H1 (cell line): ENCODE measurements at regions not wholly inside any gene's neighbourhood (a gene's known extent, or its start where the extent isn't known, plus 50 kb on each side); places are given as distances from the start of the nearest gene placed in this dataset.

Experiments used
- CTCF ChIA-PET: fragments of 300-600 bp; sonication (Branson Sonifier 250); formaldehyde crosslinking; loops from one replicate; lab custom pipeline; 2021; ENCODE audit not compliant: partially characterized antibody; lab: Charles Lee
- POLR2A ChIA-PET: fragments of 300-600 bp; sonication (Branson Sonifier 250); formaldehyde crosslinking; loops from one replicate; lab custom pipeline; 2021; ENCODE audit warnings: inconsistent platforms; ENCODE audit not compliant: partially characterized antibody; lab: Charles Lee
- DNase-seq, 2 experiments: peaks; one replicate each; pipeline versions ENCODE4 v3.0.0 to v3.0.0-alpha.2; 2010 to 2022; ENCODE audit warnings: low spot score in 2 of 2, low read depth in 1 of 2, mixed read lengths in 1 of 2
- FAIRE-seq: peaks from 2 replicates; lab custom pipeline; 2011; peaks lifted over from hg19 to GRCh38; lab: Jason Lieb, UNC
- H2AFZ ChIP-seq: 2 replicates; pipeline ENCODE4 v1.8.1; 2012; ENCODE audit warnings: low read length, inconsistent platforms
- H2AK5ac ChIP-seq: 2 replicates; pipeline ENCODE4 v1.6.1; 2013; ENCODE audit warnings: low read depth, low read length
- H2BK120ac ChIP-seq: replicated peaks from 2 replicates; pipeline ENCODE3; 2013; ENCODE audit warnings: low read depth, low read length, inconsistent platforms
- H2BK12ac ChIP-seq: 2 replicates; pipeline ENCODE4 v1.6.1; 2013; ENCODE audit warnings: low read depth, low read length
- H2BK15ac ChIP-seq: 2 replicates; pipeline ENCODE4 v1.6.1; 2013; ENCODE audit warnings: low read length
- H2BK20ac ChIP-seq: 2 replicates; pipeline ENCODE4 v1.6.1; 2013; ENCODE audit warnings: low read length
- H2BK5ac ChIP-seq: 2 replicates; pipeline ENCODE4 v1.6.1; 2013; ENCODE audit warnings: low read depth, low read length
- H3K14ac ChIP-seq: 2 replicates; pipeline ENCODE4 v1.6.1; 2013; ENCODE audit warnings: inconsistent platforms; ENCODE audit not compliant: insufficient read length
- H3K18ac ChIP-seq: 2 replicates; pipeline ENCODE4 v1.6.1; 2013; ENCODE audit warnings: low read length; ENCODE audit errors: extremely low read depth
- H3K23ac ChIP-seq: 2 replicates; pipeline ENCODE4 v1.6.1; 2013; ENCODE audit warnings: inconsistent platforms; ENCODE audit not compliant: insufficient read length
- H3K23me2 ChIP-seq: 2 replicates; pipeline ENCODE4 v1.6.1; 2013; ENCODE audit warnings: low read depth, low read length
- H3K27ac ChIP-seq: 2 replicates; pipeline ENCODE4 v1.6.1; 2011; ENCODE audit warnings: low read depth, low read length, inconsistent platforms
- H3K27me3 ChIP-seq, 4 experiments: replicated peaks in 1 of 4; 1 replicate in 1 of 4; 2 replicates in 3 of 4; pipeline versions ENCODE4 v1.6.1 to v1.8.1; 2011 to 2013; ENCODE audit warnings: low read length in 3 of 4, mild to moderate bottlenecking in 3 of 4, inconsistent platforms in 2 of 4, mixed read lengths in 2 of 4, moderate library complexity in 1 of 4; ENCODE audit not compliant: control insufficient read depth in 3 of 4, insufficient read depth in 3 of 4; ENCODE audit errors: extremely low read depth in 1 of 4
- H3K36me3 ChIP-seq, 4 experiments: 2 replicates each; pipeline versions ENCODE4 v1.6.1 to v1.8.1; 2011 to 2013; ENCODE audit warnings: mild to moderate bottlenecking in 4 of 4, low read length in 3 of 4, moderate library complexity in 2 of 4, control low read depth in 1 of 4, inconsistent platforms in 1 of 4; ENCODE audit not compliant: insufficient read depth in 4 of 4, control insufficient read depth in 2 of 4
- H3K4ac ChIP-seq: replicated peaks from 2 replicates; pipeline ENCODE3; 2013; ENCODE audit warnings: low read length, low read depth, mixed read lengths, inconsistent platforms; ENCODE audit not compliant: insufficient read length
- H3K4me1 ChIP-seq, 4 experiments: replicated peaks in 1 of 4; 1 replicate in 1 of 4; 2 replicates in 3 of 4; pipeline versions ENCODE4 v1.6.1 to v1.8.1; 2011 to 2013; ENCODE audit warnings: low read length in 3 of 4, inconsistent platforms in 2 of 4, mixed read lengths in 1 of 4; ENCODE audit not compliant: insufficient read depth in 4 of 4, control insufficient read depth in 3 of 4
- H3K4me2 ChIP-seq, 2 experiments: 2 replicates each; pipeline versions ENCODE4 v1.6.1 to v1.8.1; 2011 to 2013; ENCODE audit warnings: low read depth in 2 of 2, low read length in 2 of 2, control low read depth in 1 of 2, inconsistent platforms in 1 of 2, mild to moderate bottlenecking in 1 of 2; ENCODE audit not compliant: insufficient read depth in 1 of 2
- H3K4me3 ChIP-seq, 4 experiments: fragments of 200-600, 300-600 bp in 1 of 4; sonication (generic), shearing (Covaris generic), sonication (Bioruptor Twin) in 1 of 4; 2 replicates each; pipeline versions ENCODE4 v1.5.1 to v1.8.1; 2011 to 2016; ENCODE audit warnings: low read length in 4 of 4, low read depth in 3 of 4, control low read depth in 2 of 4, inconsistent platforms in 2 of 4, mild to moderate bottlenecking in 2 of 4, mixed read lengths in 1 of 4, moderate library complexity in 1 of 4; ENCODE audit not compliant: insufficient read depth in 2 of 4; ENCODE audit errors: extremely low read depth in 1 of 4
- H3K56ac ChIP-seq: replicated peaks from 2 replicates; pipeline ENCODE3; 2013; ENCODE audit warnings: low read depth, mild to moderate bottlenecking, mixed read lengths, low read length, inconsistent platforms; ENCODE audit not compliant: insufficient read length
- H3K79me1 ChIP-seq: 2 replicates; pipeline ENCODE4 v1.6.1; 2013; ENCODE audit warnings: low read depth, low read length, control low read depth
- H3K79me2 ChIP-seq, 2 experiments: 2 replicates each; pipeline versions ENCODE4 v1.6.1 to v1.8.1; 2012 to 2013; ENCODE audit warnings: low read length in 2 of 2, mild to moderate bottlenecking in 2 of 2, inconsistent platforms in 1 of 2; ENCODE audit not compliant: insufficient read depth in 2 of 2, control insufficient read depth in 1 of 2
- H3K9ac ChIP-seq, 4 experiments: replicated peaks in 1 of 4; 1 replicate in 1 of 4; 2 replicates in 3 of 4; pipeline versions ENCODE4 v1.6.1 to v1.8.1; 2011 to 2013; ENCODE audit warnings: low read depth in 3 of 4, low read length in 3 of 4, control low read depth in 2 of 4, mild to moderate bottlenecking in 2 of 4, moderate library complexity in 2 of 4, inconsistent platforms in 1 of 4; ENCODE audit errors: extremely low read depth in 1 of 4
- H3K9me3 ChIP-seq, 2 experiments: 2 replicates each; pipeline versions ENCODE4 v1.6.1 to v1.8.1; 2012 to 2013; ENCODE audit warnings: mild to moderate bottlenecking in 2 of 2, moderate library complexity in 2 of 2, control low read depth in 1 of 2, inconsistent platforms in 1 of 2, low read depth in 1 of 2, low read length in 1 of 2, mixed read lengths in 1 of 2; ENCODE audit not compliant: insufficient read depth in 2 of 2
- H4K20me1 ChIP-seq, 2 experiments: replicated peaks in 1 of 2; 2 replicates each; pipeline versions ENCODE3 to v1.8.1; 2011 to 2013; ENCODE audit warnings: inconsistent platforms in 2 of 2, low read length in 2 of 2, mild to moderate bottlenecking in 1 of 2; ENCODE audit not compliant: insufficient read depth in 2 of 2, control insufficient read depth in 1 of 2
- H4K5ac ChIP-seq: 2 replicates; pipeline ENCODE4 v1.6.1; 2013; ENCODE audit warnings: low read length, low read depth, mixed read lengths, inconsistent platforms; ENCODE audit not compliant: insufficient read length
- H4K8ac ChIP-seq: 2 replicates; pipeline ENCODE4 v1.8.0; 2013; ENCODE audit warnings: mild to moderate bottlenecking, moderate library complexity, low read length, inconsistent platforms; ENCODE audit not compliant: insufficient read depth; ENCODE audit errors: extremely low read depth
- H4K91ac ChIP-seq: replicated peaks from 2 replicates; pipeline ENCODE3; 2013; ENCODE audit warnings: low read length, mixed read lengths, inconsistent platforms; ENCODE audit not compliant: insufficient read length
- ASH2L ChIP-seq: fragments of 200-600, 300-600 bp; sonication (generic); IDR thresholded peaks from one replicate; pipeline ENCODE4 v1.7.1; 2017; ENCODE audit warnings: low read length
- CBX5 ChIP-seq: fragments of 300-800, 300-1000 bp; sonication (generic); IDR thresholded peaks from 2 replicates; pipeline ENCODE4 v1.7.1; 2016; ENCODE audit warnings: antibody characterized with exemption, low read length, low read depth
- CEBPB ChIP-seq: IDR thresholded peaks from 2 replicates; pipeline ENCODE4 v1.6.1; 2012; ENCODE audit warnings: low read depth, low read length
- CHD1 ChIP-seq: IDR thresholded peaks from 2 replicates; pipeline ENCODE4 v1.6.1; 2012; ENCODE audit warnings: low read depth, low read length, improper control_type of control experiment
- EP300 ChIP-seq, 2 experiments: IDR thresholded peaks; 1 replicate in 1 of 2; 2 replicates in 1 of 2; pipeline ENCODE4 v1.6.1; 2011 to 2012; ENCODE audit warnings: low read depth in 2 of 2, low read length in 2 of 2, mild to moderate bottlenecking in 2 of 2, borderline replicate concordance in 1 of 2, inconsistent platforms in 1 of 2, moderate library complexity in 1 of 2
- GABPA ChIP-seq: IDR thresholded peaks from 2 replicates; pipeline ENCODE4 v1.6.1; 2011; ENCODE audit warnings: mild to moderate bottlenecking, low read length, moderate library complexity, borderline replicate concordance; ENCODE audit not compliant: insufficient read depth
- HDAC2 ChIP-seq, 2 experiments: fragments of 300-600 bp in 1 of 2; sonication (generic) in 1 of 2; IDR thresholded peaks; 2 replicates each; pipeline ENCODE4 v1.6.1; 2011 to 2012; ENCODE audit warnings: low read depth in 2 of 2, low read length in 2 of 2, mild to moderate bottlenecking in 2 of 2, moderate library complexity in 2 of 2, borderline replicate concordance in 1 of 2, inconsistent platforms in 1 of 2
- KDM1A ChIP-seq: fragments of 200-600, 300-600 bp; sonication (generic); IDR thresholded peaks from 2 replicates; pipeline ENCODE4 v1.7.1; 2016; ENCODE audit warnings: mild to moderate bottlenecking, low read length, borderline replicate concordance
- POLR2A ChIP-seq, 2 experiments: IDR thresholded peaks; 1 replicate in 1 of 2; 2 replicates in 1 of 2; pipeline ENCODE4 v1.6.1; 2011; ENCODE audit warnings: low read depth in 2 of 2, low read length in 2 of 2, mild to moderate bottlenecking in 2 of 2; ENCODE audit errors: control extremely low read depth in 1 of 2
- RBBP5 ChIP-seq: IDR thresholded peaks from 2 replicates; pipeline ENCODE4 v1.7.1; 2012; ENCODE audit warnings: low read depth, mild to moderate bottlenecking, inconsistent platforms, low read length, moderate library complexity, borderline replicate concordance
- RXRA ChIP-seq: IDR thresholded peaks from 2 replicates; pipeline ENCODE4 v1.6.1; 2011; ENCODE audit warnings: low read depth, mild to moderate bottlenecking, low read length, moderate library complexity; ENCODE audit not compliant: insufficient read depth
- TAF1 ChIP-seq: IDR thresholded peaks from 2 replicates; pipeline ENCODE4 v1.6.1; 2011; ENCODE audit warnings: mild to moderate bottlenecking, low read depth, low read length
- TEAD4 ChIP-seq: IDR thresholded peaks from 2 replicates; pipeline ENCODE4 v1.6.1; 2012; ENCODE audit warnings: low read depth, low read length, inconsistent platforms, mixed read lengths
- WGBS, 2 experiments: shearing (Covaris generic) in 1 of 2; methylation state at CpG; one replicate each; pipeline versions ENCODE4 v1.1.6 to v1.1.7; 2013 to 2015; ENCODE audit warnings: low lambda C conversion rate in 2 of 2, mixed read lengths in 2 of 2, inconsistent platforms in 1 of 2, low coverage in 1 of 2, missing lambda C conversion rate in 1 of 2; ENCODE audit not compliant: insufficient replicate concordance in 2 of 2, insufficient coverage in 1 of 2, insufficient read length in 1 of 2; ENCODE audit errors: extremely low coverage in 1 of 2, missing lambda C conversion rate in 1 of 2; 5-methylcytosine and 5-hydroxymethylcytosine counted together
- TF ChIP-seq, protein P1 (sequence below): IDR thresholded peaks from 2 replicates; pipeline ENCODE4 v1.6.1; 2012; ENCODE audit warnings: low read length, inconsistent platforms

- H3K4me1 ChIP-seq = peaks cover 0 to 7% (median 2%) of the 10 kb centered on the region in 4 experiments; a peak in 1 of 7 replicates
- no peaks in the 10 kb centered on the region for H3K36me3 ChIP-seq
- no peak overlapping the region for H3K4me2 ChIP-seq
- 95% methylated on average over 4 of the region's 4 CpGs; no CpG with 5 or more reads in 1 of the 2 experiments for WGBS, 2 experiments
- no peaks in the 10 kb centered on the region for H4K20me1 ChIP-seq
- no peak overlapping the region for H3K4ac ChIP-seq
- FAIRE-seq (no peak), DNase-seq (no peak)
- no peak overlapping the region for H3K27ac ChIP-seq
- H2AK5ac ChIP-seq = no peak overlapping the region
- no peak overlapping the region for H4K5ac ChIP-seq
- H4K91ac ChIP-seq = no peak overlapping the region
- H2BK20ac ChIP-seq = no peak overlapping the region
- no peak overlapping the region for H3K23ac ChIP-seq
- no peak overlapping the region for H2BK5ac ChIP-seq
- no peak overlapping the region for H2AFZ ChIP-seq
- no peak overlapping the region for H3K4me3 ChIP-seq
- no peak overlapping the region for H2BK12ac ChIP-seq
- H3K9ac ChIP-seq = no peak overlapping the region
- H3K27me3 ChIP-seq = no peaks in the 10 kb centered on the region
- no peaks in the 10 kb centered on the region for H3K79me1 ChIP-seq
- H3K56ac ChIP-seq = no peak overlapping the region
- ChIA-PET CTCF (no interaction called here), POLR2A (no interaction called here)
- no peak overlapping the region for H3K18ac ChIP-seq
- H2BK15ac ChIP-seq = no peak overlapping the region
- H2BK120ac ChIP-seq = no peak overlapping the region
- H3K79me2 ChIP-seq = no peaks in the 10 kb centered on the region
- no peaks in the 10 kb centered on the region for H3K23me2 ChIP-seq
- no peaks in the 10 kb centered on the region for H3K9me3 ChIP-seq
- no peak overlapping the region for H4K8ac ChIP-seq
- no peak overlapping the region for H3K14ac ChIP-seq
- TF ChIP-seq TEAD4 (no peak), GABPA (no peak), POLR2A (IDR thresholded peaks at IDR 0.05; ENCODE audit: control extremely low read depth in 1 of 2, low read depth in 2 of 2, low read length in 2 of 2) (no peak), HDAC2 (IDR thresholded peaks at IDR 0.05; ENCODE audit: borderline replicate concordance in 1 of 2, low read depth in 2 of 2, low read length in 2 of 2) (no peak), KDM1A (no peak), CHD1 (no peak), ASH2L (no peak), EP300 (IDR thresholded peaks at IDR 0.05; ENCODE audit: borderline replicate concordance in 1 of 2, low read depth in 2 of 2, low read length in 2 of 2) (no peak), TAF1 (no peak), RBBP5 (no peak), RXRA (no peak), CBX5 (no peak), CEBPB (no peak)
- TF ChIP-seq, protein P1, sequence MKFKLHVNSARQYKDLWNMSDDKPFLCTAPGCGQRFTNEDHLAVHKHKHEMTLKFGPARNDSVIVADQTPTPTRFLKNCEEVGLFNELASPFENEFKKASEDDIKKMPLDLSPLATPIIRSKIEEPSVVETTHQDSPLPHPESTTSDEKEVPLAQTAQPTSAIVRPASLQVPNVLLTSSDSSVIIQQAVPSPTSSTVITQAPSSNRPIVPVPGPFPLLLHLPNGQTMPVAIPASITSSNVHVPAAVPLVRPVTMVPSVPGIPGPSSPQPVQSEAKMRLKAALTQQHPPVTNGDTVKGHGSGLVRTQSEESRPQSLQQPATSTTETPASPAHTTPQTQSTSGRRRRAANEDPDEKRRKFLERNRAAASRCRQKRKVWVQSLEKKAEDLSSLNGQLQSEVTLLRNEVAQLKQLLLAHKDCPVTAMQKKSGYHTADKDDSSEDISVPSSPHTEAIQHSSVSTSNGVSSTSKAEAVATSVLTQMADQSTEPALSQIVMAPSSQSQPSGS = no peak
Observed at GRCh38 chr3:74978684-74979083, 364.2 kb upstream of the CNTN3 start.
